ENCODE measurements at regions not wholly inside any gene's neighbourhood (a gene's known extent, or its start where the extent isn't known, plus 50 kb on each side); places are given as distances from the start of the nearest gene placed in this dataset.

DNA sequence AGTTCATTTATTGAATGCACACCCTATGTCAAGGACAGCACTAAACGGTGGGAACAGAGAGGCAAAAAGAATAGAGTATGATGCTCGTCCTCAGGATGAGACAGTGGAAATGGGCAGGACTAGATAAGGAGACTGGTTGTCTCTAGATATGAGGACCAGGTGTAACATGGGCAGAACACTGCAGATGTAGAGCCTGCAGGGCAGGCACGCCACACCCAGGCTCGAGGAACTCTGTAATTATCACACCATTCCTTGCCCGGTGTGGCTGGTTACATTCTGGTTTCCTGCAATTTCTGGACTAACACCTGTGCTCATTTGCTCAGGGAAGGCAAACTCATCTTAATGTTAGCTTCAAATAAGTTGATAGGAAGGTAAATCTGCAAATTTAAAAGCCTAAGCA lies 334.4 kb downstream of the DHX15 start:
- H3K9ac ChIP-seq (replicated peaks; ENCODE audit: extremely low read depth, insufficient read depth, low read length), result no peak overlapping the region
- H3K9me1 ChIP-seq (replicated peaks; ENCODE audit: control insufficient read depth, extremely low read depth, insufficient read depth, low read length), result no peaks in the 10 kb centered on the region
- no peaks in the 10 kb centered on the region for H3K79me2 ChIP-seq (ENCODE audit: control insufficient read depth, insufficient read depth, low read length)
- DNase-seq (ENCODE audit: low read depth, low spot score), result no peak
- no peak overlapping the region for H3K4me3 ChIP-seq (replicated peaks in 1 of 3; ENCODE audit: insufficient read depth in 1 of 3, low read depth in 1 of 3, low read length in 3 of 3)
- H3K4me2 ChIP-seq (ENCODE audit: insufficient read depth, low read length), result no peak overlapping the region
- H2AFZ ChIP-seq (ENCODE audit: low read depth, low read length), result no peak overlapping the region
- TF ChIP-seq POLR2AphosphoS5 (IDR thresholded peaks at IDR 0.05; ENCODE audit: insufficient read depth, low read depth, low read length) (no peak), FOS (IDR thresholded peaks at IDR 0.05; ENCODE audit: borderline replicate concordance, insufficient read depth, low read length) (no peak), JUN (IDR thresholded peaks at IDR 0.05; ENCODE audit: borderline replicate concordance, insufficient read depth, insufficient read length, low read depth) (no peak), EZH2 (IDR thresholded peaks at IDR 0.05; ENCODE audit: borderline replicate concordance, low read depth, low read length, severe bottlenecking) (no peak), GATA2 (IDR thresholded peaks at IDR 0.05; ENCODE audit: insufficient read depth, insufficient read length, low read depth, low read length) (no peak), POLR2A (IDR thresholded peaks at IDR 0.05; ENCODE audit: low read depth, low read length) (no peak), MYC (IDR thresholded peaks at IDR 0.05; ENCODE audit: low read depth, low read length) (no peak)
- TF ChIP-seq, protein P1, sequence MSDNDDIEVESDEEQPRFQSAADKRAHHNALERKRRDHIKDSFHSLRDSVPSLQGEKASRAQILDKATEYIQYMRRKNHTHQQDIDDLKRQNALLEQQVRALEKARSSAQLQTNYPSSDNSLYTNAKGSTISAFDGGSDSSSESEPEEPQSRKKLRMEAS (IDR thresholded peaks at IDR 0.05; ENCODE audit: insufficient read depth, insufficient read length), result no peak
- TF ChIP-seq, protein P2, sequence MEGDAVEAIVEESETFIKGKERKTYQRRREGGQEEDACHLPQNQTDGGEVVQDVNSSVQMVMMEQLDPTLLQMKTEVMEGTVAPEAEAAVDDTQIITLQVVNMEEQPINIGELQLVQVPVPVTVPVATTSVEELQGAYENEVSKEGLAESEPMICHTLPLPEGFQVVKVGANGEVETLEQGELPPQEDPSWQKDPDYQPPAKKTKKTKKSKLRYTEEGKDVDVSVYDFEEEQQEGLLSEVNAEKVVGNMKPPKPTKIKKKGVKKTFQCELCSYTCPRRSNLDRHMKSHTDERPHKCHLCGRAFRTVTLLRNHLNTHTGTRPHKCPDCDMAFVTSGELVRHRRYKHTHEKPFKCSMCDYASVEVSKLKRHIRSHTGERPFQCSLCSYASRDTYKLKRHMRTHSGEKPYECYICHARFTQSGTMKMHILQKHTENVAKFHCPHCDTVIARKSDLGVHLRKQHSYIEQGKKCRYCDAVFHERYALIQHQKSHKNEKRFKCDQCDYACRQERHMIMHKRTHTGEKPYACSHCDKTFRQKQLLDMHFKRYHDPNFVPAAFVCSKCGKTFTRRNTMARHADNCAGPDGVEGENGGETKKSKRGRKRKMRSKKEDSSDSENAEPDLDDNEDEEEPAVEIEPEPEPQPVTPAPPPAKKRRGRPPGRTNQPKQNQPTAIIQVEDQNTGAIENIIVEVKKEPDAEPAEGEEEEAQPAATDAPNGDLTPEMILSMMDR (IDR thresholded peaks at IDR 0.05; ENCODE audit: extremely low read depth in 1 of 2, insufficient read depth in 1 of 2, low read depth in 1 of 2, low read length in 2 of 2), result no peak
- ChIA-PET POLR2A (no interaction called here), CTCF (no interaction called here)
- no peaks in the 10 kb centered on the region for H3K4me1 ChIP-seq (ENCODE audit: control insufficient read depth, extremely low read depth, insufficient read depth, low read length)
- H3K9me3 ChIP-seq (replicated peaks; ENCODE audit: control insufficient read depth, insufficient read depth, low read length), result peaks cover 2% of the 10 kb centered on the region
- no peaks in the 10 kb centered on the region for H4K20me1 ChIP-seq (replicated peaks; ENCODE audit: control insufficient read depth, extremely low read depth, insufficient read depth, low read length)
- H3K27ac ChIP-seq (ENCODE audit: insufficient read depth, low read depth, low read length), result no peak overlapping the region
- H3K27me3 ChIP-seq (ENCODE audit: control insufficient read depth in 2 of 2, insufficient read depth in 2 of 2, low read length in 2 of 2), result no peaks in the 10 kb centered on the region
- no peaks in the 10 kb centered on the region for H3K36me3 ChIP-seq (ENCODE audit: control insufficient read depth in 2 of 2, extremely low read depth in 1 of 2, insufficient read depth in 2 of 2, low read length in 2 of 2)
- FAIRE-seq, result no peak
- intact Hi-C loops (cut with micrococcal nuclease) (no loop called here), dilution Hi-C loops (cut with MboI; ENCODE audit: extremely low pct_ligation_motif_present, low sequenced_read_pairs) (no loop called here)
- no TSS peak for BruUV-seq (replicated peaks)

Data from endothelial cell of umbilical vein (primary cell).